HG02852 (cell line): ENCODE measurements at regions not wholly inside any gene's neighbourhood (a gene's known extent, or its start where the extent isn't known, plus 50 kb on each side); places are given as distances from the start of the nearest gene placed in this dataset.
"Not testable (repeated sequence)": the region's sequence is repeated elsewhere in the genome, so short reads cannot be mapped to it uniquely, and the experiment has no call there.

Experiments used
- ATAC-seq: cut with Tn5 transposase; IDR thresholded peaks from one replicate; pipeline ENCODE4 v1.9.1; 2021; ENCODE audit warnings: mild to moderate bottlenecking, moderate library complexity; ENCODE audit not compliant: unreplicated experiment

DNA sequence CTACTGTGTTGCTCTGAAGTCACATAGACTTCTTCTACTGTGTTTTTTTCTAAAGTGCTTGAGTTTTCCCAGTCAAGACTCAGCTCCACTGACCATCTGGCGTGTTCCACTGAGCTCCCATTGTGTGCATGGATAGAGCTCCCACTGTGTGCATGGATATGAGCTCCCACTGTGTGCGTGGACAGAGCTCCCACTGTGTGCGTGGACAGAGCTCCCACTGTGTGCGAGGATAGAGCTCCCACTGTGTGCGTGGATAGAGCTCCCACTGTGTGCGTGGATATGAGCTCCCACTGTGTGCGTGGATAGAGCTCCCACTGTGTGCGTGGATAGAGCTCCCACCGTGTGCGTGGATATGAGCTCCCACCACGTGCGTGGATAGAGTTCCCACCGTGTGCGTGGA, 148.3 kb upstream of the ALKAL2 start:
- no peak for ATAC-seq

- ATAC-seq = no peak
Observed at GRCh38 chr2:434625-435024, 146.7 kb upstream of the ALKAL2 start.

GRCh38 chr2:433216-433615, 145.3 kb upstream of the ALKAL2 start:
- no peak for ATAC-seq

DNA sequence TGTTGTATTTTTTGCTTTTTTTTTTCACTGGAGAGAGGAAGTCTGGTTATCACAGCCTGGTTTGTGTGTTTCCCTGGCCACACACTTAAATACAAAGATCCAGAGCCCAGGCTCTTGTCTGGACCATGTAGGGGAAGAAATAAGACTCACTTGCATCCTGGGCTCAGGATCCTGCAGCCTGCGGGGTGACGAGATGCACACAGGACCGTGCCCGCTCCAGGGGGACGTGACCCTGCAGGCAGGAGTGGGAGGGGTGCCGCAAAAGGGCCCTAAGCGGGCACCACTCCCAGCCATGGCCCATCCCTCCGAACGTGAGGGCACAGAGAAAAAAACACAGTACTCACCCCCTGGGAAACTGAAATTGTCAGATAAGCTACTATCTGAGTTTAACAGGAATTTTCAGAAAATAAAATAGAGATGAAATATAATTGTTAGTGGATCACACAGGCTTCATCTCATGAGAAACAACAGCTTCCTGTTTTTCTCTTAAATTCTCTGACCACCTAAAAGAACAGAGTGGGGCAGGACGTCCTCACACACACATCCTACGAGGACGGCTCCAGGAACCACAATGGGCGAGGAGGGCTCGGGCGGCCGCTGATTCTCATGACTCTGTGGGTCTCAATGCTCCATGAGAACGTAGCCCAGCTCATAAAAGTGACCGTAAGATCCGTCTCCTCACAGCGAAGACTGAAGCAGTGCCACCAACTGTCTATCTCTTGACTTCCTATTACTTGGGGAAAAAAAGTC, 142.6 kb upstream of the ALKAL2 start:
- no peak for ATAC-seq

GRCh38 chr2:429575-430254, 141.8 kb upstream of the ALKAL2 start:
- no peak for ATAC-seq

- ATAC-seq = no peak
Observed at GRCh38 chr2:429142-429541, 141.3 kb upstream of the ALKAL2 start.

- ATAC-seq = no peak
Observed at GRCh38 chr2:428591-428990, 140.7 kb upstream of the ALKAL2 start.

GRCh38 chr2:426696-427095, 138.8 kb upstream of the ALKAL2 start:
- ATAC-seq = not testable (repeated sequence)

- no peak for ATAC-seq
Observed at GRCh38 chr2:425947-426346, 138.1 kb upstream of the ALKAL2 start.

DNA sequence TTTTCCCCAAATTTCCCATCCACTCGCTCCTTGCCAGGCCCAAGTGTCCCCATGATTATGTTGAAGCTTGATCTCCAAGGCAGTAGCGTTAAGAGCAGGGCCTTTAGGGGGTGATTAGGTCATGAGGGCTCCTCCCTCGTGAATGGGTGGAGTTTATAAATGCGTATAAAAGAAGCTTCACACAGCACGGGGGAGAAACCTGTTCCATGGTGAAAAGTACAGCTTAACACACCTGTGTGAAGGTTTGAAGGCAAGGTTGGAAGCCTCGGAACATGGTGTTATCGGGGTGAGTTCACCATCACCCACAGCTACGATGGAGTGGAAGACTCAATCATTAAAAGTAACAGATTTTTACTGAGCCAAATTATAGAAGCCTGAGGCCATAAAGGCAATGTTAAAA, 137.4 kb upstream of the ALKAL2 start:
- no peak for ATAC-seq

DNA sequence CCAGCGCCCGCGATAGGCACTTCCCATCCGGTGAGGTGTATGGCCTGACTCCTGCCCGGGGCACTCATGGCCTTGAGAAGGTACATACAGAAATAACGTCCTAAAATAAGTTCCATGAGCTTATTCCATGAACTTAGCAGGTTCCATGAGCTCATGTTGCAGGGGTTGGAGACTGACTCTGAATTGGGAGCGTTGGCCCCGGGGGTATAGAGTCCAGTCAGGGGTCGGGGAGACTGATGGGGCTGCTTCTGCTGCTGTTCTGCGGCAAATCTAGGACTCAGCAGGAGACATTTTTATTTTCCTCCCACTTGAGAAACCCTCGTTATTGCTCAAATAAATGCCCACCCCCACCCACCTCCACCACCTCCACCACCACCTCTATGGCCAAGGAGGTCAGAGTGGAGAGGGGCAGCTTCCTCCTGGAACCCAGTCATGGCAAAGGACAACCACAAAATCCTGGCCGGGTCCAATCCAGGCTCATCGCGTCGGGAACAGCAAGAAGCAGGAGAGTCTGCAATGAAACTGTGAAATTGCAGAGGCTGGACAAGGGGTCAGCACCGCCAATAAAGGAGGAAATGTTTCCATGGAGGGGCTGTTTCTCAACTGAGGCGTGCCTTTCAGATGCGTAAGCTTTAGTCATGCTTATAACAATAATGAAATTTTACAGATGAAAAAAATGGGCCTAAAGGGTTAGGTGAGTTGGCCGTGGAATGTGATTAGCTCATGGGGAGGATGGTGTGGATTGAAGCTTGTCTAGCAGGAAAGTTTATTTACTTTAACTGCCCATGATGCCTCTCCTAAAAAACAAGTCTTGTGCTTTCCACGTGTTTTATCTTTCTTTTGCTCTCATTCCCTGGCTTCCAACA, 136.6 kb upstream of the ALKAL2 start:
- no peak for ATAC-seq

- no peak for ATAC-seq
Observed at GRCh38 chr2:423479-423878, 135.6 kb upstream of the ALKAL2 start.

GRCh38 chr2:422676-423435, 135.0 kb upstream of the ALKAL2 start:
- ATAC-seq = no peak

GRCh38 chr2:421406-421805, 133.5 kb upstream of the ALKAL2 start:
- ATAC-seq = no peak

GRCh38 chr2:419687-420317, 131.9 kb upstream of the ALKAL2 start:
- no peak for ATAC-seq

GRCh38 chr2:417662-418061, 129.8 kb upstream of the ALKAL2 start:
- ATAC-seq = no peak

DNA sequence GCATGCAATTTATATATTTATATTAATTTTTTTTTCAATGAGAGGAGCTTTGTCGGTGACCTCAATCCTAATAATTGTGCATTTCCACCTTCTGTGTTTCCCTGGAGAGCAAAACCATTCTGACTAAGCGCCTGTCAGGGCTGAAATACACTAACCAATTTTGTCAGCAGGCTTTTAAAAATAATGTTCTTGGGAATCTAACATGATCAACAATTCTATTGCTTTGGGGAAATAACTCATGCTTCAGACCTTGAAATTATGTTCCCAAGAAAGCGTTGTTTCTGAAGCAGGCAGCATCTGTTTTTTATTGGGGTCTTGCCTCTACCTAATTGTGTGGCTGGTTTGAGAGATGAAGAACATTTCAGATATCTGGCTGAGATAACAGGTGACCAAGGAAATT, 129.1 kb upstream of the ALKAL2 start:
- ATAC-seq = no peak

DNA sequence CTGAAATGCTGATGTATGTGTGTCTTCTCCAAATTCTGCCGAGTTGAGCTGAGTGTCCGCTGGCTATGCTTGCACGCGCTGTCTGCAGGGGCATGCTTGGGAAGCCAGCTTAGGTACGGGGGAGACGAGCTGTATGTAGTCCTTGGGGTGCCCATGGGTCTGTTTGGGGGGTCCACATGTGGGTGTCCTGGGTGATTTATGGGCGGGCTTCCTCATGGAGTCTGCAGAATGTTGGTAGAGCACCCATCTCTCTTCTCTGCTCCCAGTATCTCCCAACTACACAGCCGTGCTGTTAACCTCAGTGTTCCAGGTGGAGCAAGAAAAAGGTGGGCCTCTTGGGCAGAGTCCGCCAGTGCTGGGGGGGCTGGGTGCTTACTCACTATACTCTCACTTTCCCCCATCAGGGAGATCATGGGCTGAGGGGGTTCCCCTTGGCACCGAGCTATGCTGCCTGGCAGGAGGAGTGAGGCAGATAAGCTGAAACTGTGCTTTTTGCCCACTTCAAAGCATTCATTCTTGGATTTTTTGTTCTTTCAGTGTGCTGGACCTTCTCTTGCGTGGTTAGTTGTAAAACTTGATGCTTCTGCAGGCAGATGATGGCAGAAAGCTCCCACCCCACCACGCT, 128.2 kb upstream of the ALKAL2 start:
- ATAC-seq = no peak

DNA sequence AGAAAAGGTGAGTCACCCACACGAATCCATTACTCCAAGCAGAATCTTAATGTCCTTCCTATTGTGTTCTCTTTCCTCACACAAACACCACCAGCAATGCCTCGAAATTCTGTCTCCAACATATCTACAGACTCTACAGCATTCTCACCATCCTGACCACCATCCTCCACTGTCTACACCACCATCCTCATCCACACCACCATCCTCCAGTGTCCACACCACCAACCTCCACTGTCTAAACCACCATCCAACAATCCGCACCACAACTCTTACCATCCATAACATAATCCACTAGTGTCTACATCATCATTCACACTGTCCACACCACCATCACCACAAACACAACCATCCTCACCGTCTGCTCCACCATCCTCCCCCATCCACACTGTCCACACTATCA, 121.6 kb upstream of the ALKAL2 start:
- ATAC-seq = no peak

DNA sequence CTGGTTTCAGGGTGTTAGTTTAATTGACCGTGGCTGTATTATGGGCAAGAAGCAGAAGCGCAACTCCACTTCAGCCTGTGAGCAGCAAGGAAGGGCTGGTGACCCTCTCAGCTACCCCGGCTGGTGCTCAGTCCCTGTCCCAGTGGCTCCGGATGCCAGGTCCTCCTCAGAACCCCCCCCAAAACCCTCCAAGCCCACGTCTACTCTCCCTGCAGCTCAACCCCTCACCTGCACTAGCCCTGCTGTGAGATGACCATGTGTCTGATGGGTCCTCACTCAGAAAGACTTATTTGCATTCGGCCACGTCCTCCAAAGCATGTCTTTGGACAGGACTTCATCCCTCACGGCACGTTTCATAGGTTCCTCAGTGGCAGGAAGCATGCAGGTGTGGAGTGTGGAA, 119.7 kb upstream of the ALKAL2 start:
- ATAC-seq = no peak
